ENCODE measurements at regions not wholly inside any gene's neighbourhood (a gene's known extent, or its start where the extent isn't known, plus 50 kb on each side); places are given as distances from the start of the nearest gene placed in this dataset.

GRCh38 chr2:133906396-133906795 is 338.1 kb upstream of the NCKAP5 start:
- Histone ChIP-seq H3K27ac (no peak overlapping the region), H3K9me3 (no peaks in the 10 kb centered on the region), H3K36me3 (ENCODE audit: insufficient read depth in 1 of 2, low read depth in 1 of 2) (no peaks in the 10 kb centered on the region), H3K27me3 (ENCODE audit: insufficient read depth in 3 of 3, low read length in 2 of 3) (peaks cover 0 to 9% (median 0%) of the 10 kb centered on the region in 3 donors), H3K4me3 (no peak overlapping the region), H3K4me1 (no peaks in the 10 kb centered on the region)
- no peak for DNase-seq
- TF ChIP-seq, protein P1, sequence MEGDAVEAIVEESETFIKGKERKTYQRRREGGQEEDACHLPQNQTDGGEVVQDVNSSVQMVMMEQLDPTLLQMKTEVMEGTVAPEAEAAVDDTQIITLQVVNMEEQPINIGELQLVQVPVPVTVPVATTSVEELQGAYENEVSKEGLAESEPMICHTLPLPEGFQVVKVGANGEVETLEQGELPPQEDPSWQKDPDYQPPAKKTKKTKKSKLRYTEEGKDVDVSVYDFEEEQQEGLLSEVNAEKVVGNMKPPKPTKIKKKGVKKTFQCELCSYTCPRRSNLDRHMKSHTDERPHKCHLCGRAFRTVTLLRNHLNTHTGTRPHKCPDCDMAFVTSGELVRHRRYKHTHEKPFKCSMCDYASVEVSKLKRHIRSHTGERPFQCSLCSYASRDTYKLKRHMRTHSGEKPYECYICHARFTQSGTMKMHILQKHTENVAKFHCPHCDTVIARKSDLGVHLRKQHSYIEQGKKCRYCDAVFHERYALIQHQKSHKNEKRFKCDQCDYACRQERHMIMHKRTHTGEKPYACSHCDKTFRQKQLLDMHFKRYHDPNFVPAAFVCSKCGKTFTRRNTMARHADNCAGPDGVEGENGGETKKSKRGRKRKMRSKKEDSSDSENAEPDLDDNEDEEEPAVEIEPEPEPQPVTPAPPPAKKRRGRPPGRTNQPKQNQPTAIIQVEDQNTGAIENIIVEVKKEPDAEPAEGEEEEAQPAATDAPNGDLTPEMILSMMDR (IDR thresholded peaks at IDR 0.05) = no peak
- no peak for ATAC-seq
- intact Hi-C loops (cut with DNase I) = no loop called here

GRCh38 chr2:133906926-133907325 is 338.7 kb upstream of the NCKAP5 start:
- TF ChIP-seq, protein P1 (IDR thresholded peaks at IDR 0.05) = no peak
- no peak overlapping the region for H3K4me3 ChIP-seq
- H3K4me1 ChIP-seq = no peaks in the 10 kb centered on the region
- peaks cover 0 to 9% (median 0%) of the 10 kb centered on the region in 3 donors for H3K27me3 ChIP-seq (ENCODE audit: insufficient read depth in 3 of 3, low read length in 2 of 3)
- no peaks in the 10 kb centered on the region for H3K9me3 ChIP-seq
- ATAC-seq = no peak
- intact Hi-C loops (cut with DNase I) = no loop called here
- H3K36me3 ChIP-seq (ENCODE audit: insufficient read depth in 1 of 2, low read depth in 1 of 2) = no peaks in the 10 kb centered on the region
- H3K27ac ChIP-seq = no peak overlapping the region
- DNase-seq = no peak

GRCh38 chr2:133908171-133908570 is 339.9 kb upstream of the NCKAP5 start:
- intact Hi-C loops (cut with DNase I) = no loop called here
- no peak for ATAC-seq
- H3K27me3 ChIP-seq (ENCODE audit: insufficient read depth in 3 of 3, low read length in 2 of 3) = peaks cover 0 to 5% (median 0%) of the 10 kb centered on the region in 3 donors
- DNase-seq = no peak
- TF ChIP-seq, protein P1 (IDR thresholded peaks at IDR 0.05) = no peak
- no peak overlapping the region for H3K27ac ChIP-seq
- no peak overlapping the region for H3K4me3 ChIP-seq
- no peaks in the 10 kb centered on the region for H3K9me3 ChIP-seq
- no peaks in the 10 kb centered on the region for H3K4me1 ChIP-seq
- H3K36me3 ChIP-seq (ENCODE audit: insufficient read depth in 1 of 2, low read depth in 1 of 2) = no peaks in the 10 kb centered on the region

GRCh38 chr2:133918141-133918540 is 335.7 kb upstream of the MGAT5 start:
- H3K27me3 ChIP-seq (ENCODE audit: insufficient read depth in 3 of 3, low read length in 2 of 3) = no peaks in the 10 kb centered on the region
- intact Hi-C loops (cut with DNase I) = no loop called here
- H3K4me1 ChIP-seq = no peaks in the 10 kb centered on the region
- ATAC-seq = no peak
- TF ChIP-seq, protein P1 (IDR thresholded peaks at IDR 0.05) = no peak
- no peak overlapping the region for H3K27ac ChIP-seq
- WGBS, 3 donors = 37 to 71% (median 57%) methylated on average over 1 of the region's 1 CpG
- H3K9me3 ChIP-seq = no peaks in the 10 kb centered on the region
- H3K36me3 ChIP-seq (ENCODE audit: insufficient read depth in 1 of 2, low read depth in 1 of 2) = no peaks in the 10 kb centered on the region
- DNase-seq = no peak
- H3K4me3 ChIP-seq = no peak overlapping the region

- no peak overlapping the region for H3K27ac ChIP-seq
These were observed 334.6 kb upstream of the MGAT5 start for GRCh38 chr2:133919285-133919684.

More at GRCh38 chr2:133919285-133919684, 334.6 kb upstream of the MGAT5 start:
- WGBS, 3 donors = 56 to 58% (median 56%) methylated on average over 3 of the region's 3 CpGs
- Histone ChIP-seq H3K36me3 (ENCODE audit: insufficient read depth in 1 of 2, low read depth in 1 of 2) (no peaks in the 10 kb centered on the region), H3K4me1 (no peaks in the 10 kb centered on the region), H3K9me3 (no peaks in the 10 kb centered on the region), H3K27me3 (ENCODE audit: insufficient read depth in 3 of 3, low read length in 2 of 3) (no peaks in the 10 kb centered on the region), H3K4me3 (no peak overlapping the region)
- intact Hi-C loops (cut with DNase I) = no loop called here
- ATAC-seq (no peak), DNase-seq (no peak)
- TF ChIP-seq, protein P1 (IDR thresholded peaks at IDR 0.05) = no peak

Measured in psoas muscle (tissue), 7 donors.